HepG2 (cell line): ENCODE measurements at regions not wholly inside any gene's neighbourhood (a gene's known extent, or its start where the extent isn't known, plus 50 kb on each side); places are given as distances from the start of the nearest gene placed in this dataset.

ENCODE experiments used
- BCL3 ChIP-seq: sonication (generic); formaldehyde crosslinking; IDR thresholded peaks from 2 replicates; pipeline ENCODE4 v1.5.1; 2020; ENCODE audit warnings: mild to moderate bottlenecking, missing genetic modification reagents, moderate library complexity
- MYNN ChIP-seq: sonication (generic); formaldehyde crosslinking; IDR thresholded peaks from 2 replicates; pipeline ENCODE4 v1.4.0; 2020; ENCODE audit warnings: mild to moderate bottlenecking, low read depth, missing genetic modification reagents
- ZNF615 ChIP-seq: sonication (generic); formaldehyde crosslinking; IDR thresholded peaks from 2 replicates; pipeline ENCODE4 v1.5.0; 2020; ENCODE audit warnings: mild to moderate bottlenecking, missing genetic modification reagents, borderline replicate concordance
- ZZZ3 ChIP-seq: sonication (generic); formaldehyde crosslinking; IDR thresholded peaks from 2 replicates; pipeline ENCODE4 v1.4.0; 2020; ENCODE audit warnings: missing genetic modification reagents, mild to moderate bottlenecking, borderline replicate concordance

- no peak for TF ChIP-seq BCL3 (CRISPR knock-in tag)
- TF ChIP-seq ZZZ3 (CRISPR knock-in tag): no peak
- TF ChIP-seq ZNF615 (CRISPR knock-in tag): no peak
- no peak for TF ChIP-seq MYNN (CRISPR knock-in tag)
Observed at GRCh38 chr2:106307860-106308259, 113.8 kb upstream of the UXS1 start.
